Stomach (tissue), 4 donors: ENCODE measurements at regions not wholly inside any gene's neighbourhood (a gene's known extent, or its start where the extent isn't known, plus 50 kb on each side); places are given as distances from the start of the nearest gene placed in this dataset.

Source experiments
- CTCF ChIP-seq, 7 experiments: fragments of 450-650 bp in 4 of 7; fragments of 200-600 bp in 3 of 7; sonication (generic) in 3 of 7; IDR thresholded peaks; one replicate each; pipeline ENCODE4 v1.5.1; 2016 to 2019; ENCODE audit warnings: antibody characterized with exemption in 7 of 7, control low read depth in 2 of 7, mild to moderate bottlenecking in 1 of 7
- EP300 ChIP-seq: sonication (generic); formaldehyde crosslinking; IDR thresholded peaks from one replicate; pipeline ENCODE4 v1.6.1; 2017; ENCODE audit warnings: antibody characterized with exemption
- POLR2A ChIP-seq, 4 donors: fragments of 450-650 bp; IDR thresholded peaks; one replicate each; pipeline ENCODE4 v1.6.1; 2016; ENCODE audit warnings: antibody characterized with exemption in 4 of 4, control low read depth in 2 of 4, mild to moderate bottlenecking in 1 of 4, moderate library complexity in 1 of 4
- POLR2AphosphoS5 ChIP-seq, 3 donors: sonication (generic); formaldehyde crosslinking; IDR thresholded peaks; one replicate each; pipeline ENCODE4 v1.6.1; 2016; ENCODE audit warnings: antibody characterized with exemption in 3 of 3

GRCh38 chr1:105736349-105736748 is 1320.1 kb upstream of the PRMT6 start:
- TF ChIP-seq CTCF (IDR thresholded peaks at IDR 0.05) (no peak), POLR2A (IDR thresholded peaks at IDR 0.05) (no peak), POLR2AphosphoS5 (IDR thresholded peaks at IDR 0.05) (no peak), EP300 (no peak)
